ENCODE measurements at regions not wholly inside any gene's neighbourhood (a gene's known extent, or its start where the extent isn't known, plus 50 kb on each side); places are given as distances from the start of the nearest gene placed in this dataset.

- intact Hi-C loops (cut with micrococcal nuclease): no loop called here
- Mint-ChIP-seq H3K4me3 (no peak overlapping the region), H3K27ac (no peak overlapping the region), H3K9me3 (no peaks in the 10 kb centered on the region), H3K4me1 (no peaks in the 10 kb centered on the region), H3K36me3 (ENCODE audit: low read depth) (no peaks in the 10 kb centered on the region), H3K27me3 (peaks cover 18% of the 10 kb centered on the region)
- TF ChIP-seq CTCF (IDR thresholded peaks at IDR 0.05): no peak
- no peak for ATAC-seq (ENCODE audit: low read depth)
- DNase-seq: no peak
- POLR2A ChIA-PET: no interaction called here
- CTCF ChIA-PET: no interaction called here
Observed at GRCh38 chr1:50350421-50350820, 72.8 kb downstream of the DMRTA2 start.

GRCh38 chr1:50349242-50349565 lies 74.0 kb downstream of the DMRTA2 start:
- Mint-ChIP-seq H3K36me3 (ENCODE audit: low read depth) (no peaks in the 10 kb centered on the region), H3K4me1 (no peaks in the 10 kb centered on the region), H3K4me3 (no peak overlapping the region), H3K27me3 (peaks cover 15% of the 10 kb centered on the region), H3K27ac (no peak overlapping the region), H3K9me3 (no peaks in the 10 kb centered on the region)
- DNase-seq: no peak
- ChIA-PET POLR2A (no interaction called here), CTCF (no interaction called here)
- ATAC-seq (ENCODE audit: low read depth): no peak
- TF ChIP-seq CTCF (IDR thresholded peaks at IDR 0.05): no peak
- intact Hi-C loops (cut with micrococcal nuclease): loop anchor here (5.0 kb wide), 2 partner anchors 1432 to 1532 kb away; no protein-coding TSS in a partner anchor

- DNase-seq: no peak
- POLR2A ChIA-PET: no interaction called here
- peak; percentile 36 for TF ChIP-seq CTCF (IDR thresholded peaks at IDR 0.05)
- ATAC-seq (ENCODE audit: low read depth): peak; percentile 34
- H3K4me1 Mint-ChIP-seq: no peaks in the 10 kb centered on the region
- no peak overlapping the region for H3K4me3 Mint-ChIP-seq
- intact Hi-C loops (cut with micrococcal nuclease): loop anchor here (1.0 to 5.0 kb wide), 3 partner anchors 1431 to 1776 kb away; no protein-coding TSS in a partner anchor
- CTCF ChIA-PET: interaction anchor here (0.7 kb wide), 1 partner anchor 9 kb away, joined by 3 read pairs; no protein-coding TSS in a partner anchor
- H3K27ac Mint-ChIP-seq: no peak overlapping the region
- H3K27me3 Mint-ChIP-seq: peaks cover 15% of the 10 kb centered on the region
- H3K9me3 Mint-ChIP-seq: no peaks in the 10 kb centered on the region
- H3K36me3 Mint-ChIP-seq (ENCODE audit: low read depth): no peaks in the 10 kb centered on the region
Observed at GRCh38 chr1:50348449-50349241, 74.6 kb downstream of the DMRTA2 start.

GRCh38 chr1:50347933-50348332 lies 75.3 kb downstream of the DMRTA2 start:
- intact Hi-C loops (cut with micrococcal nuclease): loop anchor here (1.0 to 5.0 kb wide), 3 partner anchors 1431 to 1776 kb away; no protein-coding TSS in a partner anchor
- H3K36me3 Mint-ChIP-seq (ENCODE audit: low read depth): no peaks in the 10 kb centered on the region
- H3K4me3 Mint-ChIP-seq: no peak overlapping the region
- H3K4me1 Mint-ChIP-seq: no peaks in the 10 kb centered on the region
- DNase-seq: no peak
- no peak for ATAC-seq (ENCODE audit: low read depth)
- no peak overlapping the region for H3K27ac Mint-ChIP-seq
- ChIA-PET CTCF (interaction anchor here (0.7 to 1.4 kb wide), 2 partner anchors 9 to 20 kb away, joined by 3 read pairs; no protein-coding TSS in a partner anchor), POLR2A (no interaction called here)
- peaks cover 17% of the 10 kb centered on the region for H3K27me3 Mint-ChIP-seq
- no peaks in the 10 kb centered on the region for H3K9me3 Mint-ChIP-seq
- no peak for TF ChIP-seq CTCF (IDR thresholded peaks at IDR 0.05)

- no peak for TF ChIP-seq CTCF (IDR thresholded peaks at IDR 0.05)
- no peak for DNase-seq
- intact Hi-C loops (cut with micrococcal nuclease): loop anchor here (5.0 kb wide), 2 partner anchors 1429 to 1529 kb away; no protein-coding TSS in a partner anchor
- Mint-ChIP-seq H3K4me1 (no peaks in the 10 kb centered on the region), H3K4me3 (no peak overlapping the region), H3K36me3 (ENCODE audit: low read depth) (no peaks in the 10 kb centered on the region), H3K9me3 (no peaks in the 10 kb centered on the region), H3K27me3 (peaks cover 22% of the 10 kb centered on the region), H3K27ac (no peak overlapping the region)
- ATAC-seq (ENCODE audit: low read depth): no peak
- ChIA-PET POLR2A (no interaction called here), CTCF (interaction anchor here (1.1 to 1.4 kb wide), 2 partner anchors 21 to 49 kb away, joined by 3 read pairs; no protein-coding TSS in a partner anchor)
Observed at GRCh38 chr1:50346621-50347020, 76.6 kb downstream of the DMRTA2 start.
